Smooth muscle cell (in vitro differentiated cells): ENCODE measurements at regions not wholly inside any gene's neighbourhood (a gene's known extent, or its start where the extent isn't known, plus 50 kb on each side); places are given as distances from the start of the nearest gene placed in this dataset.

Experiments
- DNase-seq: peaks from one replicate; lab custom pipeline; 2025; ENCODE audit not compliant: unreplicated experiment; lab: John Stamatoyannopoulos, UW
- H2AFZ ChIP-seq: fragments of 200-600 bp; sonication (generic); 2 replicates; pipeline ENCODE4 v1.6.0; 2016; ENCODE audit warnings: antibody characterized with exemption, low read depth, mild to moderate bottlenecking
- H3F3A ChIP-seq: fragments of 200-600 bp; sonication (generic); 2 replicates; pipeline ENCODE4 v1.6.0; 2017; ENCODE audit warnings: antibody characterized with exemption, low read depth
- H3K27ac ChIP-seq: fragments of 200-600 bp; sonication (generic); 2 replicates; pipeline ENCODE4 v1.5.1; 2016; ENCODE audit warnings: low read depth, mild to moderate bottlenecking
- H3K27me3 ChIP-seq: fragments of 200-600 bp; sonication (generic); 2 replicates; pipeline ENCODE4 v1.6.1; 2016; ENCODE audit warnings: low read depth, mild to moderate bottlenecking
- H3K36me3 ChIP-seq: fragments of 200-600 bp; sonication (generic); 2 replicates; pipeline ENCODE4 v1.5.1; 2016; ENCODE audit warnings: low read depth
- H3K4me1 ChIP-seq: fragments of 200-600 bp; sonication (generic); 2 replicates; pipeline ENCODE4 v1.5.1; 2016; ENCODE audit warnings: low read depth
- H3K4me2 ChIP-seq: fragments of 200-600 bp; sonication (generic); 2 replicates; pipeline ENCODE4 v1.6.0; 2016; ENCODE audit warnings: mild to moderate bottlenecking
- H3K4me3 ChIP-seq: fragments of 200-600 bp; sonication (generic); 2 replicates; pipeline ENCODE4 v1.5.1; 2016; ENCODE audit warnings: mild to moderate bottlenecking
- H3K79me2 ChIP-seq: fragments of 200-600 bp; sonication (generic); 2 replicates; pipeline ENCODE4 v1.6.0; 2016; ENCODE audit warnings: low read depth, mild to moderate bottlenecking
- H3K9ac ChIP-seq: fragments of 200-600 bp; sonication (generic); 2 replicates; pipeline ENCODE4 v1.6.0; 2016; ENCODE audit warnings: low read depth
- H3K9me3 ChIP-seq: fragments of 200-600 bp; sonication (generic); replicated peaks from 2 replicates; pipeline ENCODE4 v1.5.1; 2016; ENCODE audit warnings: low read depth
- H4K20me1 ChIP-seq: fragments of 200-600 bp; sonication (generic); 2 replicates; pipeline ENCODE4 v1.6.0; 2016; ENCODE audit warnings: low read depth
- WGBS: methylation state at CpG from one replicate; pipeline ENCODE4 v1.1.7; 2016; ENCODE audit warnings: low lambda C conversion rate; 5-methylcytosine and 5-hydroxymethylcytosine counted together
- TF ChIP-seq, protein P1 (sequence below): fragments of 200-600 bp; sonication (generic); IDR thresholded peaks from 2 replicates; pipeline ENCODE4 v1.5.1; 2017; ENCODE audit warnings: borderline replicate concordance, mild to moderate bottlenecking, antibody characterized with exemption; ENCODE audit not compliant: insufficient read depth, poor library complexity, severe bottlenecking

DNA sequence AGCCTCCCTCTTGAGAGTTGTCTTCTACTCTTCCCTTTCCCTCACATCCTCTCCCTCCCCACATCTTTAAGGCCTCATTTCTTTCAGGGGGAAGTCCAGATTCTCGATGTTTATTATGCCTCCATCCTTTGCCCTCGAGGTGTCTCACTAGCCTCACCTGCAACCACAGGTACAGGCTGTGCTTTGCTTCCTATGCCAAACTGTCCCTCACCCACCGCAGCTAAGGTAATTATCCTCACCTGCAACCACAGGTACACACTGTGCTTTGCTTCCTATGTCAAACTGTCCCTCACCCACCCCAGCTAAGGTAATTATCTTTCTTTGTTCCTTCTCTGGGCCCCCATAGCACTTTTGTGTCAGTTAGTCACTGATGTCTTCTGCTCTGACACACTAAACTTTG is 328.1 kb upstream of the SNX7 start:
- Histone ChIP-seq H3K36me3 (no peaks in the 10 kb centered on the region), H3K27ac (no peak overlapping the region), H3K4me3 (no peak overlapping the region), H3K4me2 (no peak overlapping the region), H3K9me3 (no peaks in the 10 kb centered on the region), H2AFZ (no peak overlapping the region), H3K27me3 (no peaks in the 10 kb centered on the region), H3K79me2 (no peaks in the 10 kb centered on the region), H4K20me1 (no peaks in the 10 kb centered on the region), H3K9ac (no peak overlapping the region), H3F3A (no peaks in the 10 kb centered on the region), H3K4me1 (no peaks in the 10 kb centered on the region)
- TF ChIP-seq, protein P1, sequence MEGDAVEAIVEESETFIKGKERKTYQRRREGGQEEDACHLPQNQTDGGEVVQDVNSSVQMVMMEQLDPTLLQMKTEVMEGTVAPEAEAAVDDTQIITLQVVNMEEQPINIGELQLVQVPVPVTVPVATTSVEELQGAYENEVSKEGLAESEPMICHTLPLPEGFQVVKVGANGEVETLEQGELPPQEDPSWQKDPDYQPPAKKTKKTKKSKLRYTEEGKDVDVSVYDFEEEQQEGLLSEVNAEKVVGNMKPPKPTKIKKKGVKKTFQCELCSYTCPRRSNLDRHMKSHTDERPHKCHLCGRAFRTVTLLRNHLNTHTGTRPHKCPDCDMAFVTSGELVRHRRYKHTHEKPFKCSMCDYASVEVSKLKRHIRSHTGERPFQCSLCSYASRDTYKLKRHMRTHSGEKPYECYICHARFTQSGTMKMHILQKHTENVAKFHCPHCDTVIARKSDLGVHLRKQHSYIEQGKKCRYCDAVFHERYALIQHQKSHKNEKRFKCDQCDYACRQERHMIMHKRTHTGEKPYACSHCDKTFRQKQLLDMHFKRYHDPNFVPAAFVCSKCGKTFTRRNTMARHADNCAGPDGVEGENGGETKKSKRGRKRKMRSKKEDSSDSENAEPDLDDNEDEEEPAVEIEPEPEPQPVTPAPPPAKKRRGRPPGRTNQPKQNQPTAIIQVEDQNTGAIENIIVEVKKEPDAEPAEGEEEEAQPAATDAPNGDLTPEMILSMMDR: no peak
- DNase-seq: no peak
- 84% methylated on average over 3 of the region's 3 CpGs for WGBS

DNA sequence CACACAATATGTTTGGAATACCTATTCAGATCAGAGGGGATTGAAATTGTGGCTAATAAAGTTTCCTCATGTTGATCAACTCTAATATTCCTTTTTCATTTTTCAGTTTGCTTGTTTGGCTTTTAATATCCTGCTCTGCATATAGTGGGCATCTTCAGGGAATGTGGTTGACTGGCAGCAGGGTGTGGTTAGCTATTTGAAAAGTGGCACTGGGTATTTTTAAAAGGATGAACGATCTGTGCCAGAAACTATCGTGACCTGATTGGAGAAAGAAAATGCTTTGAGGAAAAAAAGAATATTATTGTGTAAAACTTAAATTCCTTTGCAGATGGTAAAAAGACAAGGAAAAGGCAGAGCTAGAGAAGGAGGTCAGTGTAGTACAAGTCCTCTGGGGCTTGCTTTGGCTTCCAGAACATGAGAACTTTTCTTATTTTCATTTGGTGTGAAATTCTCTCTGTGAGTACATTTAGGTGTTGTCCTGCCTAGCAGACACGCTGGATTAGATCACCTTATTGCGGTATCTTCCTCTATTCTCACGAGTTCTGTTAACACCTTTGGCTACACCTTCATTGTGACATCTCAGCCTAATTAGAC is 329.7 kb upstream of the SNX7 start:
- H3K27ac ChIP-seq: no peak overlapping the region
- no peaks in the 10 kb centered on the region for H3K79me2 ChIP-seq
- H3K9ac ChIP-seq: no peak overlapping the region
- no peaks in the 10 kb centered on the region for H3K36me3 ChIP-seq
- WGBS: 91% methylated on average over 5 of the region's 5 CpGs
- no peak overlapping the region for H3K4me3 ChIP-seq
- TF ChIP-seq, protein P1: no peak
- no peak overlapping the region for H2AFZ ChIP-seq
- no peaks in the 10 kb centered on the region for H3K9me3 ChIP-seq
- no peak for DNase-seq
- H4K20me1 ChIP-seq: no peaks in the 10 kb centered on the region
- H3K4me1 ChIP-seq: peaks cover 3% of the 10 kb centered on the region
- H3F3A ChIP-seq: peaks cover 4% of the 10 kb centered on the region
- H3K4me2 ChIP-seq: no peak overlapping the region
- no peaks in the 10 kb centered on the region for H3K27me3 ChIP-seq

DNA sequence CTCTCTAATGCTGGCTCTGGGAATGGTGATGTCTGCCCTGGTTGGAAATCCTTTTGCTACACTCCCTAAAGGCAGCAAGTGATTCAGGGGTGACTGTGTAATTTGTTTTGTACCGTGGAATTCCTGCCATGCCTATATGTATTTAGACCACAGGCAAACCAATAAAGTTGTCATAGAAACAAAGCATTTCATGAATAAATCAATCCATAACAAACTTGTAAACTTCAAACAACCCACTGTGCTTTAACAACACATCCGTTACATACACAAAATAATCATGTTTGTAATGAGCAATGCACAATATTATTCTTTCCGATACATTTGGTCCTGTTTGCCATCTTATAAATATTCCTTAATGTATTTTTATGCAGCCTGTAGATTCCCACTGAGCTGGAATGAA is 330.3 kb upstream of the SNX7 start:
- Histone ChIP-seq H3F3A (peaks cover 9% of the 10 kb centered on the region), H3K27me3 (no peaks in the 10 kb centered on the region), H3K4me2 (no peak overlapping the region), H3K4me1 (peaks cover 8% of the 10 kb centered on the region), H4K20me1 (no peaks in the 10 kb centered on the region), H3K9ac (no peak overlapping the region), H3K27ac (no peak overlapping the region), H3K9me3 (no peaks in the 10 kb centered on the region), H3K36me3 (no peaks in the 10 kb centered on the region), H3K4me3 (no peak overlapping the region), H2AFZ (peak overlapping the region; percentile 12), H3K79me2 (no peaks in the 10 kb centered on the region)
- TF ChIP-seq, protein P1: no peak
- WGBS: 63% methylated on average over 3 of the region's 3 CpGs
- DNase-seq: no peak

DNA sequence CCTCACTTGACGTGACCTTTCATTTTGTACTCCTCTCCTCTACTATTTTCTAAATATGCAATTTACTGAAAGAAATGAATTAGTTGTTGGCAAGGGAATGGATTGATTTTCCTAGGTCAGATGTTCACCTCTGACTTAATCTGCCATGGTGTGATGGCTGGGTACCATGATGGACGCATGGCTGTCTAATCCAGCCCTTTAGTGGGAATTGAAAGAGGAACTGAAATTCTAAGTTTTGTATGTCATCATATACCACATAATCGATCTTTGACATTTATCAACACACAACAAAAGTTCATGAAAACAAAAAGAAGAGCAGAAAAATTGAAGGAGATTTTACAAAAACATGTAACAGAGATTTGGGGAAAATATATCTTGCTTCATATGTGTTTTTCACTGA is 331.3 kb upstream of the SNX7 start:
- Histone ChIP-seq H3F3A (peaks cover 16% of the 10 kb centered on the region), H3K27ac (no peak overlapping the region), H3K4me1 (peaks cover 8% of the 10 kb centered on the region), H2AFZ (no peak overlapping the region), H3K9ac (no peak overlapping the region), H3K4me3 (no peak overlapping the region), H3K4me2 (no peak overlapping the region), H3K9me3 (no peaks in the 10 kb centered on the region), H3K79me2 (no peaks in the 10 kb centered on the region), H3K27me3 (no peaks in the 10 kb centered on the region), H4K20me1 (no peaks in the 10 kb centered on the region), H3K36me3 (no peaks in the 10 kb centered on the region)
- DNase-seq: no peak
- 98% methylated on average over 3 of the region's 3 CpGs for WGBS
- TF ChIP-seq, protein P1: no peak
